SK-N-SH treated with all-trans-retinoic acid at 6 μM for 48 hours (cell line): ENCODE measurements at regions not wholly inside any gene's neighbourhood (a gene's known extent, or its start where the extent isn't known, plus 50 kb on each side); places are given as distances from the start of the nearest gene placed in this dataset.

Experiments
- ATAC-seq: fragments of 200-7000 bp; cut with Tn5 transposase; 3 replicates; pipeline ENCODE4 v1.9.1; 2020; ENCODE audit warnings: mild to moderate bottlenecking, moderate library complexity
- ARNTL ChIP-seq: fragments of 450-650 bp; formaldehyde crosslinking; IDR thresholded peaks from 2 replicates; pipeline ENCODE4 v1.5.0; 2020; ENCODE audit warnings: low read depth, mild to moderate bottlenecking, moderate library complexity, borderline replicate concordance
- BACH2 ChIP-seq: fragments of 250-450 bp; sonication (Bioruptor Pico); IDR thresholded peaks from 2 replicates; pipeline ENCODE4 v1.9.0; 2021; ENCODE audit warnings: mild to moderate bottlenecking, borderline replicate concordance
- CSDC2 ChIP-seq: fragments of 250-450 bp; sonication (Bioruptor Pico); IDR thresholded peaks from 2 replicates; pipeline ENCODE4 v1.5.0; 2020; ENCODE audit warnings: mild to moderate bottlenecking, moderate library complexity
- ESRRG ChIP-seq: fragments of 250-450 bp; sonication (Bioruptor Pico); IDR thresholded peaks from 2 replicates; pipeline ENCODE4 v1.6.1; 2021; ENCODE audit warnings: mild to moderate bottlenecking
- GLIS3 ChIP-seq: fragments of 250-450 bp; sonication (Bioruptor Pico); IDR thresholded peaks from 2 replicates; pipeline ENCODE4 v1.5.0; 2020; ENCODE audit warnings: mild to moderate bottlenecking, moderate library complexity
- ISL1 ChIP-seq: fragments of 250-450 bp; sonication (Bioruptor Pico); IDR thresholded peaks from 2 replicates; pipeline ENCODE4 v2.1.2; 2022; ENCODE audit warnings: mild to moderate bottlenecking, moderate library complexity
- OSR1 ChIP-seq: fragments of 250-450 bp; sonication (Bioruptor Pico); IDR thresholded peaks from 2 replicates; pipeline ENCODE4 v1.8.0; 2022; ENCODE audit warnings: moderate library complexity, mild to moderate bottlenecking, inconsistent platforms
- RARB ChIP-seq: fragments of 250-450 bp; sonication (Bioruptor Pico); IDR thresholded peaks from 2 replicates; pipeline ENCODE4 v1.8.0; 2021; ENCODE audit warnings: mild to moderate bottlenecking, moderate library complexity
- SNAI2 ChIP-seq: fragments of 250-450 bp; sonication (Bioruptor Pico); IDR thresholded peaks from 2 replicates; pipeline ENCODE4 v1.5.0; 2020; ENCODE audit warnings: mild to moderate bottlenecking, moderate library complexity
- TCF4 ChIP-seq: fragments of 250-450 bp; sonication (Bioruptor Pico); IDR thresholded peaks from 2 replicates; pipeline ENCODE4 v1.8.0; 2021; ENCODE audit warnings: mild to moderate bottlenecking, moderate library complexity, borderline replicate concordance
- TOX ChIP-seq: fragments of 250-450 bp; sonication (Bioruptor Pico); IDR thresholded peaks from 2 replicates; pipeline ENCODE4 v1.8.0; 2021; ENCODE audit warnings: mild to moderate bottlenecking, moderate library complexity, borderline replicate concordance
- ZC3H10 ChIP-seq: fragments of 250-450 bp; sonication (Bioruptor Pico); IDR thresholded peaks from 2 replicates; pipeline ENCODE4 v1.5.1; 2021; ENCODE audit warnings: mild to moderate bottlenecking, moderate library complexity
- ZFP3 ChIP-seq: fragments of 250-450 bp; sonication (Bioruptor Pico); IDR thresholded peaks from 2 replicates; pipeline ENCODE4 v1.5.0; 2020; ENCODE audit warnings: mild to moderate bottlenecking, moderate library complexity
- ZFP30 ChIP-seq: fragments of 450-650 bp; formaldehyde crosslinking; IDR thresholded peaks from 2 replicates; pipeline ENCODE4 v1.5.0; 2022; ENCODE audit warnings: mild to moderate bottlenecking, moderate library complexity
- ZNF565 ChIP-seq: fragments of 450-650 bp; formaldehyde crosslinking; conservative IDR thresholded peaks from 2 replicates; pipeline ENCODE4 v1.5.0; 2020; ENCODE audit warnings: low read depth, mild to moderate bottlenecking, moderate library complexity
- ZNF8 ChIP-seq: fragments of 450-650 bp; formaldehyde crosslinking; IDR thresholded peaks from 2 replicates; pipeline ENCODE4 v1.5.0; 2020; ENCODE audit warnings: mild to moderate bottlenecking, moderate library complexity
- TF ChIP-seq, protein P1 (sequence below): fragments of 250-450 bp; sonication (Bioruptor Pico); IDR thresholded peaks from 2 replicates; pipeline ENCODE4 v1.8.0; 2020; ENCODE audit warnings: mild to moderate bottlenecking, moderate library complexity, borderline replicate concordance
- TF ChIP-seq, protein P2 (sequence below): fragments of 250-450 bp; sonication (Bioruptor Pico); IDR thresholded peaks from 2 replicates; pipeline ENCODE4 v1.5.0; 2020; ENCODE audit warnings: mild to moderate bottlenecking, moderate library complexity
- TF ChIP-seq, protein P3 (sequence below): fragments of 250-450 bp; sonication (Bioruptor Pico); IDR thresholded peaks from 2 replicates; pipeline ENCODE4 v1.8.0; 2021; ENCODE audit warnings: low read depth, mild to moderate bottlenecking, moderate library complexity, borderline replicate concordance
- TF ChIP-seq, protein P4 (sequence below): fragments of 250-450 bp; sonication (Bioruptor Pico); IDR thresholded peaks from 2 replicates; pipeline ENCODE4 v1.5.1; 2021; ENCODE audit warnings: mild to moderate bottlenecking, moderate library complexity

DNA sequence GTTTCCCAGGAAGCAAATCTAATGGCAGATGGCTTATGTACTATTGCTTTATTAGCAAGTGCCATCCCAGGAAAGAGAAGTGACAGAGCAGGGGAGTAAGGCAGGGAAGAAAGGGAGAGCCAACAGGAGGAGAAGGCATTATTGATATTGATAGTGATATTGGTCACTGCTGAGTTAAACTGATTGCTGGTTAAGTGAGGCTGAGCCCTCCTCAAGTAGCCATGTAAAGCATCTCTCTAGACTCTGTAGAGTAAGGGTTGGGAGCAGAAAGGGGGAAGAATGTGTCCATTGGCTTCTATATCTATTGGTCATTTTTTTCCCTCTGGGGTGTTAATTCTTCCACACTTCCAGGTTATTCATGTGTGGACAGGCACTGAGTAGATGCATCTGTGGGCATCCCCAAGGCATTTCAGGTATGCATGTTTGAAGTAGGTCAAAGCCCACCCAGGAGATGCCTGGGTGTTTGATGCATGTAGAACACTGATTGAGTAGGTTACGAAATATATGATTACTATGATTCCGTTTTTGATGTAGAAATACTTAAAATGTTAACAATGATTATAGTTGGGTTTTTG lies 290.5 kb upstream of the DPYD start:
- TF ChIP-seq ESRRG (CRISPR knock-in tag) (no peak), GLIS3 (no peak), CSDC2 (CRISPR knock-in tag) (no peak), RARB (CRISPR knock-in tag) (no peak), ZC3H10 (CRISPR knock-in tag) (no peak), ZNF8 (no peak), OSR1 (no peak), TCF4 (CRISPR knock-in tag) (no peak), ZFP30 (CRISPR knock-in tag) (no peak), SNAI2 (CRISPR knock-in tag) (no peak), ZFP3 (CRISPR knock-in tag) (no peak), ARNTL (CRISPR knock-in tag) (no peak)
- TF ChIP-seq, protein P1, sequence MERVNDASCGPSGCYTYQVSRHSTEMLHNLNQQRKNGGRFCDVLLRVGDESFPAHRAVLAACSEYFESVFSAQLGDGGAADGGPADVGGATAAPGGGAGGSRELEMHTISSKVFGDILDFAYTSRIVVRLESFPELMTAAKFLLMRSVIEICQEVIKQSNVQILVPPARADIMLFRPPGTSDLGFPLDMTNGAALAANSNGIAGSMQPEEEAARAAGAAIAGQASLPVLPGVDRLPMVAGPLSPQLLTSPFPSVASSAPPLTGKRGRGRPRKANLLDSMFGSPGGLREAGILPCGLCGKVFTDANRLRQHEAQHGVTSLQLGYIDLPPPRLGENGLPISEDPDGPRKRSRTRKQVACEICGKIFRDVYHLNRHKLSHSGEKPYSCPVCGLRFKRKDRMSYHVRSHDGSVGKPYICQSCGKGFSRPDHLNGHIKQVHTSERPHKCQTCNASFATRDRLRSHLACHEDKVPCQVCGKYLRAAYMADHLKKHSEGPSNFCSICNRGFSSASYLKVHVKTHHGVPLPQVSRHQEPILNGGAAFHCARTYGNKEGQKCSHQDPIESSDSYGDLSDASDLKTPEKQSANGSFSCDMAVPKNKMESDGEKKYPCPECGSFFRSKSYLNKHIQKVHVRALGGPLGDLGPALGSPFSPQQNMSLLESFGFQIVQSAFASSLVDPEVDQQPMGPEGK = no peak
- TF ChIP-seq, protein P2, sequence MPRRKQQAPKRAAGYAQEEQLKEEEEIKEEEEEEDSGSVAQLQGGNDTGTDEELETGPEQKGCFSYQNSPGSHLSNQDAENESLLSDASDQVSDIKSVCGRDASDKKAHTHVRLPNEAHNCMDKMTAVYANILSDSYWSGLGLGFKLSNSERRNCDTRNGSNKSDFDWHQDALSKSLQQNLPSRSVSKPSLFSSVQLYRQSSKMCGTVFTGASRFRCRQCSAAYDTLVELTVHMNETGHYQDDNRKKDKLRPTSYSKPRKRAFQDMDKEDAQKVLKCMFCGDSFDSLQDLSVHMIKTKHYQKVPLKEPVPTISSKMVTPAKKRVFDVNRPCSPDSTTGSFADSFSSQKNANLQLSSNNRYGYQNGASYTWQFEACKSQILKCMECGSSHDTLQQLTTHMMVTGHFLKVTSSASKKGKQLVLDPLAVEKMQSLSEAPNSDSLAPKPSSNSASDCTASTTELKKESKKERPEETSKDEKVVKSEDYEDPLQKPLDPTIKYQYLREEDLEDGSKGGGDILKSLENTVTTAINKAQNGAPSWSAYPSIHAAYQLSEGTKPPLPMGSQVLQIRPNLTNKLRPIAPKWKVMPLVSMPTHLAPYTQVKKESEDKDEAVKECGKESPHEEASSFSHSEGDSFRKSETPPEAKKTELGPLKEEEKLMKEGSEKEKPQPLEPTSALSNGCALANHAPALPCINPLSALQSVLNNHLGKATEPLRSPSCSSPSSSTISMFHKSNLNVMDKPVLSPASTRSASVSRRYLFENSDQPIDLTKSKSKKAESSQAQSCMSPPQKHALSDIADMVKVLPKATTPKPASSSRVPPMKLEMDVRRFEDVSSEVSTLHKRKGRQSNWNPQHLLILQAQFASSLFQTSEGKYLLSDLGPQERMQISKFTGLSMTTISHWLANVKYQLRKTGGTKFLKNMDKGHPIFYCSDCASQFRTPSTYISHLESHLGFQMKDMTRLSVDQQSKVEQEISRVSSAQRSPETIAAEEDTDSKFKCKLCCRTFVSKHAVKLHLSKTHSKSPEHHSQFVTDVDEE (CRISPR knock-in tag) = no peak
- ATAC-seq = no peak

DNA sequence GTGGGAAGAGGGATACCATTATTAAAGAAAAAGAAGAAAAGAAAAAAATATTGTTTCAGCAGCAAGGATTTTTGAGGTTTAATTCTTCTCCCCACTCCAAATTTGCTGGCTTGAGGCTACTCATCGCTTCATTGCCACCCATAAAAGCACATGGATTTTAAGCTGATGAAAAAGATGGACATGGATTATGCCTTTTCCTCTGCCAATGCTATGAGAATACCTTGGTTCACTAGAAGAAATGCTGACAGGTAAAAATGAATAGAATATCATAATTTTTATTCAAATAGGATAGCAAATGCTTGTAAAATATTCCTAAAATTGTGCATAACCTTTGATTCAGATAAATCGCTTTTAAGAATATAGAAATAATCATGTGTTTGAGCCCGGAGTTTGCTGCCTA lies 289.7 kb upstream of the DPYD start:
- ATAC-seq = peak; percentile 23; the same call in 2 of the 3 replicates

More for the DNA sequence above, 289.7 kb upstream of the DPYD start:
- TF ChIP-seq ZC3H10 (CRISPR knock-in tag) (no peak), ZNF565 (CRISPR knock-in tag) (no peak), BACH2 (CRISPR knock-in tag) (no peak), ARNTL (CRISPR knock-in tag) (no peak), ZFP3 (CRISPR knock-in tag) (no peak), TCF4 (CRISPR knock-in tag) (no peak), OSR1 (no peak), ZNF8 (no peak), TOX (CRISPR knock-in tag) (no peak), ISL1 (CRISPR knock-in tag) (no peak), ZFP30 (CRISPR knock-in tag) (no peak)
- TF ChIP-seq, protein P2 (CRISPR knock-in tag) = no peak
- TF ChIP-seq, protein P3, sequence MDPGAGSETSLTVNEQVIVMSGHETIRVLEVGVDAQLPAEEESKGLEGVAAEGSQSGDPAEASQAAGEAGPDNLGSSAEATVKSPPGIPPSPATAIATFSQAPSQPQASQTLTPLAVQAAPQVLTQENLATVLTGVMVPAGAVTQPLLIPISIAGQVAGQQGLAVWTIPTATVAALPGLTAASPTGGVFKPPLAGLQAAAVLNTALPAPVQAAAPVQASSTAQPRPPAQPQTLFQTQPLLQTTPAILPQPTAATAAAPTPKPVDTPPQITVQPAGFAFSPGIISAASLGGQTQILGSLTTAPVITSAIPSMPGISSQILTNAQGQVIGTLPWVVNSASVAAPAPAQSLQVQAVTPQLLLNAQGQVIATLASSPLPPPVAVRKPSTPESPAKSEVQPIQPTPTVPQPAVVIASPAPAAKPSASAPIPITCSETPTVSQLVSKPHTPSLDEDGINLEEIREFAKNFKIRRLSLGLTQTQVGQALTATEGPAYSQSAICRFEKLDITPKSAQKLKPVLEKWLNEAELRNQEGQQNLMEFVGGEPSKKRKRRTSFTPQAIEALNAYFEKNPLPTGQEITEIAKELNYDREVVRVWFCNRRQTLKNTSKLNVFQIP (CRISPR knock-in tag) = no peak
- TF ChIP-seq, protein P1 = no peak
- TF ChIP-seq, protein P4, sequence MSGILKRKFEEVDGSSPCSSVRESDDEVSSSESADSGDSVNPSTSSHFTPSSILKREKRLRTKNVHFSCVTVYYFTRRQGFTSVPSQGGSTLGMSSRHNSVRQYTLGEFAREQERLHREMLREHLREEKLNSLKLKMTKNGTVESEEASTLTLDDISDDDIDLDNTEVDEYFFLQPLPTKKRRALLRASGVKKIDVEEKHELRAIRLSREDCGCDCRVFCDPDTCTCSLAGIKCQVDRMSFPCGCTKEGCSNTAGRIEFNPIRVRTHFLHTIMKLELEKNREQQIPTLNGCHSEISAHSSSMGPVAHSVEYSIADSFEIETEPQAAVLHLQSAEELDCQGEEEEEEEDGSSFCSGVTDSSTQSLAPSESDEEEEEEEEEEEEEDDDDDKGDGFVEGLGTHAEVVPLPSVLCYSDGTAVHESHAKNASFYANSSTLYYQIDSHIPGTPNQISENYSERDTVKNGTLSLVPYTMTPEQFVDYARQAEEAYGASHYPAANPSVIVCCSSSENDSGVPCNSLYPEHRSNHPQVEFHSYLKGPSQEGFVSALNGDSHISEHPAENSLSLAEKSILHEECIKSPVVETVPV (CRISPR knock-in tag) = no peak
